ENCODE measurements at regions not wholly inside any gene's neighbourhood (a gene's known extent, or its start where the extent isn't known, plus 50 kb on each side); places are given as distances from the start of the nearest gene placed in this dataset.

GRCh38 chr2:236802862-236803261 is 233.2 kb downstream of the ACKR3 start:
- in situ Hi-C loops (cut with HindIII; ENCODE audit: low sequenced_read_pairs): no loop called here
- DNase-seq (ENCODE audit: low spot score): no peak

- DNase-seq (ENCODE audit: low spot score): no peak
- in situ Hi-C loops (cut with HindIII; ENCODE audit: low sequenced_read_pairs): no loop called here
These were observed 234.0 kb downstream of the ACKR3 start for GRCh38 chr2:236803621-236804020.

- in situ Hi-C loops (cut with HindIII; ENCODE audit: low sequenced_read_pairs): no loop called here
- DNase-seq (ENCODE audit: low spot score): no peak
These were observed 236.3 kb downstream of the ACKR3 start for GRCh38 chr2:236805800-236806531.

- in situ Hi-C loops (cut with HindIII; ENCODE audit: low sequenced_read_pairs): no loop called here
These were observed 240.1 kb downstream of the ACKR3 start for GRCh38 chr2:236809716-236810115.

GRCh38 chr2:236811062-236811656 is 241.5 kb downstream of the ACKR3 start:
- DNase-seq (ENCODE audit: low spot score): no peak
- in situ Hi-C loops (cut with HindIII; ENCODE audit: low sequenced_read_pairs): no loop called here

More at GRCh38 chr2:236809716-236810115, 240.1 kb downstream of the ACKR3 start:
- DNase-seq (ENCODE audit: low spot score): no peak

GRCh38 chr2:236813766-236814165 is 244.1 kb downstream of the ACKR3 start:
- DNase-seq (ENCODE audit: low spot score): no peak
- in situ Hi-C loops (cut with HindIII; ENCODE audit: low sequenced_read_pairs): no loop called here

GRCh38 chr2:236814593-236814992 is 245.0 kb downstream of the ACKR3 start:
- in situ Hi-C loops (cut with HindIII; ENCODE audit: low sequenced_read_pairs): no loop called here
- DNase-seq (ENCODE audit: low spot score): no peak

- in situ Hi-C loops (cut with HindIII; ENCODE audit: low sequenced_read_pairs): no loop called here
- no peak for DNase-seq (ENCODE audit: low spot score)
These were observed 246.1 kb downstream of the ACKR3 start for GRCh38 chr2:236815746-236816145.

- DNase-seq (ENCODE audit: low spot score): no peak
- in situ Hi-C loops (cut with HindIII; ENCODE audit: low sequenced_read_pairs): no loop called here
These were observed 246.9 kb downstream of the ACKR3 start for GRCh38 chr2:236816197-236817170.

GRCh38 chr2:236818281-236819045 is 248.8 kb downstream of the ACKR3 start:
- DNase-seq (ENCODE audit: low spot score): no peak
- in situ Hi-C loops (cut with HindIII; ENCODE audit: low sequenced_read_pairs): no loop called here

GRCh38 chr2:236819275-236820002 is 249.8 kb downstream of the ACKR3 start:
- DNase-seq (ENCODE audit: low spot score): no peak
- in situ Hi-C loops (cut with HindIII; ENCODE audit: low sequenced_read_pairs): no loop called here

- DNase-seq (ENCODE audit: low spot score): no peak
- in situ Hi-C loops (cut with HindIII; ENCODE audit: low sequenced_read_pairs): no loop called here
These were observed 251.2 kb downstream of the ACKR3 start for GRCh38 chr2:236820763-236821344.

- peak; percentile 26 for DNase-seq (ENCODE audit: low spot score)
- in situ Hi-C loops (cut with HindIII; ENCODE audit: low sequenced_read_pairs): no loop called here
These were observed 253.5 kb downstream of the ACKR3 start for GRCh38 chr2:236823041-236823629.

GRCh38 chr2:236823963-236824362 is 254.3 kb downstream of the ACKR3 start:
- in situ Hi-C loops (cut with HindIII; ENCODE audit: low sequenced_read_pairs): no loop called here
- peak; percentile 7 for DNase-seq (ENCODE audit: low spot score)

- DNase-seq (ENCODE audit: low spot score): peak; percentile 97
- in situ Hi-C loops (cut with HindIII; ENCODE audit: low sequenced_read_pairs): no loop called here
These were observed 255.2 kb downstream of the ACKR3 start for GRCh38 chr2:236824836-236825235.

- in situ Hi-C loops (cut with HindIII; ENCODE audit: low sequenced_read_pairs): no loop called here
- peak; percentile 57 for DNase-seq (ENCODE audit: low spot score)
These were observed 256.4 kb downstream of the ACKR3 start for GRCh38 chr2:236825989-236826510.

- in situ Hi-C loops (cut with HindIII; ENCODE audit: low sequenced_read_pairs): no loop called here
These were observed 257.1 kb downstream of the ACKR3 start for GRCh38 chr2:236826606-236827156.

More at GRCh38 chr2:236826606-236827156, 257.1 kb downstream of the ACKR3 start:
- no peak for DNase-seq (ENCODE audit: low spot score)

Measured in G401 (cell line).